ENCODE measurements at regions not wholly inside any gene's neighbourhood (a gene's known extent, or its start where the extent isn't known, plus 50 kb on each side); places are given as distances from the start of the nearest gene placed in this dataset.

- no peaks in the 10 kb centered on the region for H3K4me1 ChIP-seq (ENCODE audit: control insufficient read depth, insufficient read depth, low read length)
- H3K36me3 ChIP-seq (ENCODE audit: control insufficient read depth in 2 of 2, insufficient read depth in 2 of 2, low read length in 2 of 2): no peaks in the 10 kb centered on the region
- H3K27me3 ChIP-seq (ENCODE audit: control insufficient read depth in 1 of 2, insufficient read depth in 2 of 2, low read length in 2 of 2): no peaks in the 10 kb centered on the region
- H3K9me3 ChIP-seq (ENCODE audit: control insufficient read depth in 2 of 2, low read length in 2 of 2): peaks cover 0 to 3% of the 10 kb centered on the region in 2 donors
- no peak overlapping the region for H3K4me3 ChIP-seq (ENCODE audit: low read length in 2 of 2)
- H3K27ac ChIP-seq (ENCODE audit: low read length): no peak overlapping the region
- H3K9ac ChIP-seq (ENCODE audit: low read length in 2 of 2): no peak overlapping the region
Measured at GRCh38 chr2:59789523-59789922, 763.9 kb downstream of the BCL11A start.

GRCh38 chr2:59787095-59787494 lies 766.4 kb downstream of the BCL11A start:
- no peaks in the 10 kb centered on the region for H3K27me3 ChIP-seq (ENCODE audit: control insufficient read depth in 1 of 2, insufficient read depth in 2 of 2, low read length in 2 of 2)

GRCh38 chr2:59786684-59787083 lies 766.8 kb downstream of the BCL11A start:
- Histone ChIP-seq H3K27ac (ENCODE audit: low read length) (no peak overlapping the region), H3K9ac (ENCODE audit: low read length in 2 of 2) (no peak overlapping the region), H3K27me3 (ENCODE audit: control insufficient read depth in 1 of 2, insufficient read depth in 2 of 2, low read length in 2 of 2) (no peaks in the 10 kb centered on the region), H3K4me3 (ENCODE audit: low read length in 2 of 2) (no peak overlapping the region), H3K4me1 (ENCODE audit: control insufficient read depth, insufficient read depth, low read length) (no peaks in the 10 kb centered on the region), H3K36me3 (ENCODE audit: control insufficient read depth in 2 of 2, insufficient read depth in 2 of 2, low read length in 2 of 2) (no peaks in the 10 kb centered on the region), H3K9me3 (ENCODE audit: control insufficient read depth in 2 of 2, low read length in 2 of 2) (no peaks in the 10 kb centered on the region)

More at GRCh38 chr2:59787095-59787494, 766.4 kb downstream of the BCL11A start:
- Histone ChIP-seq H3K9ac (ENCODE audit: low read length in 2 of 2) (no peak overlapping the region), H3K4me3 (ENCODE audit: low read length in 2 of 2) (no peak overlapping the region), H3K9me3 (ENCODE audit: control insufficient read depth in 2 of 2, low read length in 2 of 2) (no peaks in the 10 kb centered on the region), H3K27ac (ENCODE audit: low read length) (no peak overlapping the region), H3K36me3 (ENCODE audit: control insufficient read depth in 2 of 2, insufficient read depth in 2 of 2, low read length in 2 of 2) (no peaks in the 10 kb centered on the region), H3K4me1 (ENCODE audit: control insufficient read depth, insufficient read depth, low read length) (no peaks in the 10 kb centered on the region)

GRCh38 chr2:59779571-59779970 lies 773.9 kb downstream of the BCL11A start:
- H3K9ac ChIP-seq (ENCODE audit: low read length in 2 of 2): no peak overlapping the region
- no peak overlapping the region for H3K27ac ChIP-seq (ENCODE audit: low read length)
- no peaks in the 10 kb centered on the region for H3K9me3 ChIP-seq (ENCODE audit: control insufficient read depth in 2 of 2, low read length in 2 of 2)

GRCh38 chr2:59777120-59777519 lies 776.3 kb downstream of the BCL11A start:
- H3K9ac ChIP-seq (ENCODE audit: low read length in 2 of 2): no peak overlapping the region
- H3K9me3 ChIP-seq (ENCODE audit: control insufficient read depth in 2 of 2, low read length in 2 of 2): no peaks in the 10 kb centered on the region
- H3K4me1 ChIP-seq (ENCODE audit: control insufficient read depth, insufficient read depth, low read length): no peaks in the 10 kb centered on the region
- H3K4me3 ChIP-seq (ENCODE audit: low read length in 2 of 2): no peak overlapping the region
- H3K36me3 ChIP-seq (ENCODE audit: control insufficient read depth in 2 of 2, insufficient read depth in 2 of 2, low read length in 2 of 2): no peaks in the 10 kb centered on the region
- H3K27me3 ChIP-seq (ENCODE audit: control insufficient read depth in 1 of 2, insufficient read depth in 2 of 2, low read length in 2 of 2): no peaks in the 10 kb centered on the region
- no peak overlapping the region for H3K27ac ChIP-seq (ENCODE audit: low read length)

More at GRCh38 chr2:59779571-59779970, 773.9 kb downstream of the BCL11A start:
- H3K27me3 ChIP-seq (ENCODE audit: control insufficient read depth in 1 of 2, insufficient read depth in 2 of 2, low read length in 2 of 2): no peaks in the 10 kb centered on the region
- H3K4me1 ChIP-seq (ENCODE audit: control insufficient read depth, insufficient read depth, low read length): no peaks in the 10 kb centered on the region
- H3K36me3 ChIP-seq (ENCODE audit: control insufficient read depth in 2 of 2, insufficient read depth in 2 of 2, low read length in 2 of 2): no peaks in the 10 kb centered on the region
- H3K4me3 ChIP-seq (ENCODE audit: low read length in 2 of 2): no peak overlapping the region

- no peaks in the 10 kb centered on the region for H3K9me3 ChIP-seq (ENCODE audit: control insufficient read depth in 2 of 2, low read length in 2 of 2)
- no peak overlapping the region for H3K27ac ChIP-seq (ENCODE audit: low read length)
- H3K4me1 ChIP-seq (ENCODE audit: control insufficient read depth, insufficient read depth, low read length): no peaks in the 10 kb centered on the region
- no peaks in the 10 kb centered on the region for H3K27me3 ChIP-seq (ENCODE audit: control insufficient read depth in 1 of 2, insufficient read depth in 2 of 2, low read length in 2 of 2)
- no peak overlapping the region for H3K9ac ChIP-seq (ENCODE audit: low read length in 2 of 2)
- no peak overlapping the region for H3K4me3 ChIP-seq (ENCODE audit: low read length in 2 of 2)
- H3K36me3 ChIP-seq (ENCODE audit: control insufficient read depth in 2 of 2, insufficient read depth in 2 of 2, low read length in 2 of 2): no peaks in the 10 kb centered on the region
Measured at GRCh38 chr2:59776726-59777008, 776.8 kb downstream of the BCL11A start.

- Histone ChIP-seq H3K9me3 (ENCODE audit: control insufficient read depth in 2 of 2, low read length in 2 of 2) (no peaks in the 10 kb centered on the region), H3K4me1 (ENCODE audit: control insufficient read depth, insufficient read depth, low read length) (no peaks in the 10 kb centered on the region), H3K4me3 (ENCODE audit: low read length in 2 of 2) (no peak overlapping the region), H3K9ac (ENCODE audit: low read length in 2 of 2) (no peak overlapping the region), H3K27me3 (ENCODE audit: control insufficient read depth in 1 of 2, insufficient read depth in 2 of 2, low read length in 2 of 2) (no peaks in the 10 kb centered on the region), H3K27ac (ENCODE audit: low read length) (no peak overlapping the region), H3K36me3 (ENCODE audit: control insufficient read depth in 2 of 2, insufficient read depth in 2 of 2, low read length in 2 of 2) (no peaks in the 10 kb centered on the region)
Measured at GRCh38 chr2:59774821-59775433, 778.5 kb downstream of the BCL11A start.

- H3K27me3 ChIP-seq (ENCODE audit: control insufficient read depth in 1 of 2, insufficient read depth in 2 of 2, low read length in 2 of 2): no peaks in the 10 kb centered on the region
- H3K36me3 ChIP-seq (ENCODE audit: control insufficient read depth in 2 of 2, insufficient read depth in 2 of 2, low read length in 2 of 2): no peaks in the 10 kb centered on the region
- H3K9me3 ChIP-seq (ENCODE audit: control insufficient read depth in 2 of 2, low read length in 2 of 2): no peaks in the 10 kb centered on the region
- no peaks in the 10 kb centered on the region for H3K4me1 ChIP-seq (ENCODE audit: control insufficient read depth, insufficient read depth, low read length)
- H3K9ac ChIP-seq (ENCODE audit: low read length in 2 of 2): no peak overlapping the region
- H3K27ac ChIP-seq (ENCODE audit: low read length): no peak overlapping the region
- H3K4me3 ChIP-seq (ENCODE audit: low read length in 2 of 2): no peak overlapping the region
Measured at GRCh38 chr2:59770651-59771050, 782.8 kb downstream of the BCL11A start.

GRCh38 chr2:59761966-59762365 lies 791.5 kb downstream of the BCL11A start:
- no peak overlapping the region for H3K4me3 ChIP-seq (ENCODE audit: low read length in 2 of 2)
- no peaks in the 10 kb centered on the region for H3K36me3 ChIP-seq (ENCODE audit: control insufficient read depth in 2 of 2, insufficient read depth in 2 of 2, low read length in 2 of 2)
- H3K27ac ChIP-seq (ENCODE audit: low read length): no peak overlapping the region
- H3K27me3 ChIP-seq (ENCODE audit: control insufficient read depth in 1 of 2, insufficient read depth in 2 of 2, low read length in 2 of 2): no peaks in the 10 kb centered on the region
- no peaks in the 10 kb centered on the region for H3K4me1 ChIP-seq (ENCODE audit: control insufficient read depth, insufficient read depth, low read length)
- no peaks in the 10 kb centered on the region for H3K9me3 ChIP-seq (ENCODE audit: control insufficient read depth in 2 of 2, low read length in 2 of 2)
- no peak overlapping the region for H3K9ac ChIP-seq (ENCODE audit: low read length in 2 of 2)

- H3K9me3 ChIP-seq (ENCODE audit: control insufficient read depth in 2 of 2, low read length in 2 of 2): no peaks in the 10 kb centered on the region
- H3K27ac ChIP-seq (ENCODE audit: low read length): no peak overlapping the region
- H3K36me3 ChIP-seq (ENCODE audit: control insufficient read depth in 2 of 2, insufficient read depth in 2 of 2, low read length in 2 of 2): no peaks in the 10 kb centered on the region
- no peaks in the 10 kb centered on the region for H3K4me1 ChIP-seq (ENCODE audit: control insufficient read depth, insufficient read depth, low read length)
- H3K9ac ChIP-seq (ENCODE audit: low read length in 2 of 2): no peak overlapping the region
- no peak overlapping the region for H3K4me3 ChIP-seq (ENCODE audit: low read length in 2 of 2)
- no peaks in the 10 kb centered on the region for H3K27me3 ChIP-seq (ENCODE audit: control insufficient read depth in 1 of 2, insufficient read depth in 2 of 2, low read length in 2 of 2)
Measured at GRCh38 chr2:59756150-59756549, 797.3 kb downstream of the BCL11A start.

- no peak overlapping the region for H3K4me3 ChIP-seq (ENCODE audit: low read length in 2 of 2)
Measured at GRCh38 chr2:59754011-59754735, 799.3 kb downstream of the BCL11A start.

More at GRCh38 chr2:59754011-59754735, 799.3 kb downstream of the BCL11A start:
- H3K4me1 ChIP-seq (ENCODE audit: control insufficient read depth, insufficient read depth, low read length): no peaks in the 10 kb centered on the region
- no peaks in the 10 kb centered on the region for H3K27me3 ChIP-seq (ENCODE audit: control insufficient read depth in 1 of 2, insufficient read depth in 2 of 2, low read length in 2 of 2)
- no peaks in the 10 kb centered on the region for H3K9me3 ChIP-seq (ENCODE audit: control insufficient read depth in 2 of 2, low read length in 2 of 2)
- no peaks in the 10 kb centered on the region for H3K36me3 ChIP-seq (ENCODE audit: control insufficient read depth in 2 of 2, insufficient read depth in 2 of 2, low read length in 2 of 2)
- H3K9ac ChIP-seq (ENCODE audit: low read length in 2 of 2): no peak overlapping the region
- H3K27ac ChIP-seq (ENCODE audit: low read length): no peak overlapping the region
